GM12875 (cell line): ENCODE measurements at regions not wholly inside any gene's neighbourhood (a gene's known extent, or its start where the extent isn't known, plus 50 kb on each side); places are given as distances from the start of the nearest gene placed in this dataset.
"Not testable (repeated sequence)": the region's sequence is repeated elsewhere in the genome, so short reads cannot be mapped to it uniquely, and the experiment has no call there.

Experiments
- H3K4me3 ChIP-seq: one replicate; pipeline ENCODE4 v1.5.1; 2011; ENCODE audit warnings: low read depth, low read length, control low read depth
- CTCF ChIP-seq: IDR thresholded peaks from 2 replicates; pipeline ENCODE4 v1.5.1; 2011; ENCODE audit warnings: low read depth, mild to moderate bottlenecking, control low read depth, inconsistent platforms, low read length, moderate library complexity, borderline replicate concordance; ENCODE audit not compliant: insufficient read depth

DNA sequence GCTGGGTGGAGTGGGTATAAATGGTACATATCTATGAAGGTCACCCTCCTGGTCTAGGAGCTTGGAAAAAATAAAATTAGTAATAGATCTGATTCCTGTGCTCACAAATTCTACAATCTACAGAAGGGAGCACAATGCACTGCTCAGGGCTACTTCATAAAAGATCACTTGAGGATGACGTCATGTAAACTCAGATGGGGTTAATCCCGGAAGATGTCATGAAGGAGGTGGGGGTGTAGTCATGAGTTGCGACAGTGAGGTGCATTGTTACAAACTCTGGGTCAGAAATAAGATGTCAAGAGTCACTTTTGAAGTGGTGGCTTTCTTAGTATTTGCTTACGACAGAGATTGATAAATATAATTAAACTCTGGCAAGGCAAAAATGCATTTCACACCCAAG is 68.2 kb downstream of the LHX9 start:
- no peak overlapping the region for H3K4me3 ChIP-seq
- no peak for TF ChIP-seq CTCF

DNA sequence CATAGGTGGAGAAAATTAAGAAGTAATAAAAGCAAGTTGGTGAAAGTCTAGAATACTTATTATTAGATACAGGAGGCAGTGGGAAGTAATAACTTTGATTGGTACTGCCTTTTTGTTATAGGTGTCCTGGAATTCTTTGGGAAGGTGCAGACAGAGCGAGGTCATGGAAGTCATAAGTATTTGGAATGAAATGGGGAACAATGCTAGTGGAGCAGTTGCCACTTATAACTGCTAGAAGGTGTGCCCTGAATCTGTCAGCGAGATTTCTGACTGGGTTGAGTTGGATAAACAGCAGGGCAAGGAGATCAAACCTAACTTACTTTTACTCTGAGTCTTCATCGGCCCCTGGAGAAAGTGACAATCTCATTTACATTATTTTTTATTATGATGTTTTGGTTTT is 69.6 kb downstream of the LHX9 start:
- H3K4me3 ChIP-seq, result no peak overlapping the region
- TF ChIP-seq CTCF, result no peak

GRCh38 chr1:197987294-197987693 is 70.1 kb downstream of the LHX9 start:
- no peak overlapping the region for H3K4me3 ChIP-seq
- TF ChIP-seq CTCF, result no peak

- not testable (repeated sequence) for H3K4me3 ChIP-seq
Observed at GRCh38 chr1:197988581-197988980, 71.4 kb downstream of the LHX9 start.

GRCh38 chr1:197989058-197989457 is 71.9 kb downstream of the LHX9 start:
- H3K4me3 ChIP-seq, result no peak overlapping the region
- TF ChIP-seq CTCF, result no peak

DNA sequence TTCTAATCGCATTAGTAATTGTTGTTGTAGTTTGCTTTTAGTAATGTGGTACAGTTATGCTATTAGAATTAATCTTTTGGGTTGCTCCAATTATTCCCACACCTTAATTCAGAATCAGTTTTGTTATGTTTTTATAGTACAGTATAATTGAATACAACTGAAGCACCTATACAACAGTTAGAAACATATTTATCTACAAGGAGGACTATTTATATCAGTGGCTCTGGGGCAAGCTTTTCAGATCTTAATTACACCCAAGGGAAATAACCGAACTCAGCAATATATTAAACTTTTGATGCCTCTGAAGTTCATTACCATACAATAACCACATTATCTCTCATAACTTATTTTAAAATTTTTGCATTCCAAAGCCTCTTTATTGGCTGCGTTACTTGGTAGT is 74.4 kb downstream of the LHX9 start:
- TF ChIP-seq CTCF, result no peak
- H3K4me3 ChIP-seq, result no peak overlapping the region

GRCh38 chr1:197994907-197995407 is 77.8 kb downstream of the LHX9 start:
- no peak for TF ChIP-seq CTCF
- H3K4me3 ChIP-seq, result no peak overlapping the region
